ENCODE measurements at regions not wholly inside any gene's neighbourhood (a gene's known extent, or its start where the extent isn't known, plus 50 kb on each side); places are given as distances from the start of the nearest gene placed in this dataset.

GRCh38 chr2:13006426-13006825, 289.7 kb downstream of the TRIB2 start:
- DNase-seq (ENCODE audit: extremely low read depth in 1 of 2, low read depth in 1 of 2): no peak

GRCh38 chr2:13006829-13007717, 290.3 kb downstream of the TRIB2 start:
- DNase-seq (ENCODE audit: extremely low read depth in 1 of 2, low read depth in 1 of 2): peak; percentile 15 to 40

DNA sequence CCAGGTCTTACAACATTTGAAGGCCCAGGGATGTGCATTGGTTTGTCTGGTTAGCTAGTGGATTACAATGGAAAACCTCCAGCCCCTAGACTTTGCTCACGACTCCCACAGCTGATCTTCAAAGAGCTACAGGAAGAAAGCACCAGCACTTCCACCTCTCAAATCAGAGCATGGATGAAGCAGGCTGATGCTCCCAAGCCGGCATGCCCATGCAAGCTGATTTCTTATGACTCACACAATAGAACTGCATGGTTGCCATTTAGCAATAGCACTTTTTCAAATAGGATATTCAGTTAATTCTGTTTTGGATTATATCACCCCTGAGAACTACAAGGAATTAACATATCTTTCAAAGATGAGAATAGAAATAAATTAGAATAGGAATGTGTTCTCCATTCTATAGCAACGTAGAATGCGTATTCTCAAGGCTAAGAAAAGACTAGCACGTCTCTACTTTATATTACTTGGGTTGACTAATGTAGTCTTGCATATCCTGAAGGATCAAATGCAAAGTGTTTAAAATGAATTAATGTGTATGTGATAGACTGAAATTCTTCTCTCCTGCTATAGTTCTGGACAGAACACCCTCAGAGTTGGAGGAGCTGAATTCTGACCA, 292.4 kb downstream of the TRIB2 start:
- DNase-seq (ENCODE audit: extremely low read depth in 1 of 2, low read depth in 1 of 2): no peak

DNA sequence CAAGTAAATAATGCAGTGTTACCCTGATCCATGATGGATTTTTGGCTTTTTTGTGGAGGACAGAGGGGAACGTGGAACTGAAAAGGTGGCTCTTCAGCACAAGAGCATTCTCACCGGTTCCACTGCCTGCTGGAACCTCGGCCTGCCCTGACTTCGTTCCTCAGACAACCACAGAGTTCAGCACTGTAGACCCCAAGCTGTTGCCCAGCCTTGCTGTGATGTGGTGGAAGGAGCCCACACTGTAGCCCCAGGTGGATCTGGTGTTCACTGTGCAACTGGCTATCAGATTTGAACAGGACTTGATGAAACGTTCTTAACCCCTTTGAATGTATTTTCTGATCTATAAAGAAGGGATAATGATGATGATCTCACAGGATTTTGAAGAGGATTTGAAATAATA, 293.5 kb downstream of the TRIB2 start:
- DNase-seq (ENCODE audit: extremely low read depth in 1 of 2, low read depth in 1 of 2): no peak

- DNase-seq (ENCODE audit: extremely low read depth in 1 of 2, low read depth in 1 of 2): no peak
Measured at GRCh38 chr2:13014783-13015182, 298.0 kb downstream of the TRIB2 start.

GRCh38 chr2:13015532-13016320, 299.0 kb downstream of the TRIB2 start:
- no peak for DNase-seq (ENCODE audit: extremely low read depth in 1 of 2, low read depth in 1 of 2)

GRCh38 chr2:13018490-13018889, 301.8 kb downstream of the TRIB2 start:
- DNase-seq (ENCODE audit: extremely low read depth in 1 of 2, low read depth in 1 of 2): no peak

GRCh38 chr2:13019781-13020180, 303.0 kb downstream of the TRIB2 start:
- no peak for DNase-seq (ENCODE audit: extremely low read depth in 1 of 2, low read depth in 1 of 2)

DNA sequence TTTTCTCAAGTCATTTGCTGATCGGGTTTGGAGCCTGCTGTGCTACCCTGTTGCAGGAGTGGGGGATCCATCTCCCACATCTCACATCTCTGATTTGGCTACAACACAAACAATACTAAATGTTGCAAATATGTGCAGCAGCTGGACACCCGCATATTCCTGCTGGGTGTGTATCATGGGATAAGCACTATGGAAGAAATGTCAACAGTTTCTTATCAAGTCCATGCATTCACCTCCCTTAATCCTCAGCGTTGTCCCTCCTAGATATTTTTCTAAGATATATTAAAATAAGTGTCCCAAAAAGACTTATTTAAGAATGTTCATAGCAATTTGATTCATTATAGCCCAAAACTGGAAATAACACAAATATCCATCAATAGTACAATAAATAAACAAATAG, 303.7 kb downstream of the TRIB2 start:
- no peak for DNase-seq (ENCODE audit: extremely low read depth in 1 of 2, low read depth in 1 of 2)

GRCh38 chr2:13021470-13021957, 304.8 kb downstream of the TRIB2 start:
- DNase-seq (ENCODE audit: extremely low read depth in 1 of 2, low read depth in 1 of 2): no peak

- no peak for DNase-seq (ENCODE audit: extremely low read depth in 1 of 2, low read depth in 1 of 2)
Measured at GRCh38 chr2:13030606-13031005, 313.9 kb downstream of the TRIB2 start.

DNA sequence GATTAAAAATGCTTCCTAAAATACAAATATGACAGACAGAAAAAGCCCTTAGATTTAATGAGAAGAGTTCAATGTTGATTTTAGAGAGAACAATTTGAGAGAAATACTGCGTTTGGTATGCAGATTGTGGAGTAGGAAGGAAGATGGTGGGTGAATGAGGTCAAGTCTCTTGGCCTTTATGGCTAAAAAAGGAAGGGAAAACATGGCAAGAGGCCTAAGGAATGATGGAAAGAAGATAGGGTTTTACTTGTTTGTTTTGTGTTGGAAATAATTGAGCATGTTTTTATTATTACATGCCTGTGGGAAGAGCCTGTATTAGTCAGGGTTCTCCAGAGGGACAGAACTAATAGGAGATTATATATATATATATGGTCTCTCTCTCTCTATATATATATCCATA, 318.1 kb downstream of the TRIB2 start:
- DNase-seq (ENCODE audit: extremely low read depth in 1 of 2, low read depth in 1 of 2): no peak

DNA sequence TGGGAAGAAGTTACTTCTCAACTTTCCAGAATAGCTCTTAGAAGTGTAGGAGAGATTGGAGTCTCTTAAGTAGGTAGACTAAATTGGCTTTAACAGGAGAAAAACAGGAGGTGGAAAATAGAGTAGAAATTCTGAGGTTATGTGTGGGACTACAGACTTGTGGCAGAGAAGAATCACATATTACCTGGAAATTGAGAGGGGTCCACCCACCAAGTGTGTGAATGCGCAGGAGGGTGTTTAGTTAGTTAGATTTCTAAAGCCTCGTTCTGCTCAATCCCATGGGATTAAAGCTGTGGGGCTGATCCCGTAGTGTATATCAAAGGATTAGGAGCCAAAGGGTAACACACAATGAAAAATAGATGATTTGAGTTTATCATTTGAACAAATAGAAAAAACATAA, 319.1 kb downstream of the TRIB2 start:
- DNase-seq (ENCODE audit: extremely low read depth in 1 of 2, low read depth in 1 of 2): no peak

- DNase-seq (ENCODE audit: extremely low read depth in 1 of 2, low read depth in 1 of 2): no peak
Measured at GRCh38 chr2:13040043-13040442, 323.3 kb downstream of the TRIB2 start.

GRCh38 chr2:13046557-13047165, 329.9 kb downstream of the TRIB2 start:
- no peak for DNase-seq (ENCODE audit: extremely low read depth in 1 of 2, low read depth in 1 of 2)

- DNase-seq (ENCODE audit: extremely low read depth in 1 of 2, low read depth in 1 of 2): no peak
Measured at GRCh38 chr2:13050764-13051163, 334.0 kb downstream of the TRIB2 start.

DNA sequence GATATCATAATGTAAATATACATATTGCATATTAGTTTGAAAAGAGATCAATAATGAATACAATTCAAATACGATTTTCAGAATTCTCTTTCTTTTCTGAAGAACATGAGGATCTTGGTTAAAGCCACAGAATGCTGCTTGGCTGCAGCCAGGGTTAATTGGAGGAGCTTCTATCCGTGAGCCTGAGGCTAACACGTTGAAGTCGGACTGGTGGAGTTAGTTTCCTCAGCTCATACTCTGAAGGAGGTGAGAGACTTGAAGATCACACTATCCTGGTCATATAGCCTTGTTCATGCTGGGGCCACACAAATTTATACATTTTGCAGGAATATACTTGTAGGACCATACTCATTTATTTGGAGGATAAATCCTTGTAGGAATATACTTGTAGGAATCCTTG, 335.8 kb downstream of the TRIB2 start:
- DNase-seq (ENCODE audit: extremely low read depth in 1 of 2, low read depth in 1 of 2): no peak

- DNase-seq (ENCODE audit: extremely low read depth in 1 of 2, low read depth in 1 of 2): no peak
Measured at GRCh38 chr2:13056259-13056843, 339.6 kb downstream of the TRIB2 start.

GRCh38 chr2:13057671-13058070, 340.9 kb downstream of the TRIB2 start:
- DNase-seq (ENCODE audit: extremely low read depth in 1 of 2, low read depth in 1 of 2): no peak

GRCh38 chr2:13066676-13067075, 349.9 kb downstream of the TRIB2 start:
- no peak for DNase-seq (ENCODE audit: extremely low read depth in 1 of 2, low read depth in 1 of 2)

GRCh38 chr2:13067508-13067907, 350.8 kb downstream of the TRIB2 start:
- DNase-seq (ENCODE audit: extremely low read depth in 1 of 2, low read depth in 1 of 2): no peak
